COLO668 (cell line): ENCODE measurements at regions not wholly inside any gene's neighbourhood (a gene's known extent, or its start where the extent isn't known, plus 50 kb on each side); places are given as distances from the start of the nearest gene placed in this dataset.
"Not testable (repeated sequence)": the region's sequence is repeated elsewhere in the genome, so short reads cannot be mapped to it uniquely, and the experiment has no call there.

Experiments used
- DNase-seq: peaks from one replicate; lab custom pipeline; 2025; ENCODE audit not compliant: unreplicated experiment; lab: John Stamatoyannopoulos, UW

DNA sequence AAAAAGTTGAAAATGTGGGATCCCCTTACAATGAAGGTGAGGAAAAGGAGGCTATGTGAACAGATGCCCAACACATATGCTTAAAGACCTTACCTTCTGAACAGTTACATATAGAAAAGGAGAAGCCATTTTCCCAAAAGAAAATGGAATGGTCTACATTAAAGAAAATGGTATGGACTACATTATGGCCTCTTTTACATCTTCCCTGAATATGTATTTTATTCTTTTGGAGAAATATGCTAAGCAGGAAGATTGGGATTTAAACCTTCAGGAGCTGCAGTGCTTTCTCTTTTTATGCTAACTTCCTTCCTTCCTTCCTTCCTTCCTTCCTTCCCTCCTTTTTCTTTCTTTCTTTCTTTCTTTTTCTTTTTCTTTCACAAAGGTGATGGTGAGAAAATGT is 155.4 kb downstream of the SEC23IP start:
- no peak for DNase-seq

DNA sequence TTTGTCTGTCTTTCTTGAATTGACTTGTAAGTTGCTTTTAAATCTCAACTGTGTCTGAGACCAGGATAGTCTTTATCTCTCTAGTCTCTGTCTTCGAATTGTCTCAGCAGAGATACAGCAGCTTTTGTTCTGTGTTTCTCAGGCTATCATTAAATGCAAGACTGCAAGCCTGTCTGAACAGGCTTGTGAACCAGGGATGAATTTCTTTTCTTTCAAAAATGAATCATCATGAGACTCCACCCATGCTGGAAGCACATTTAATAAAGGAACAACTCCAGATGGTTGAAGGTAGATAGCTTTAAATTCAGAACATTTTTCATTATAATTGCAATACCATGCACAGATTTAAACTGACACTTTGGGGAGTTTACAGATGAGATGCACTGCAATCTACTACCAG is 155.9 kb downstream of the SEC23IP start:
- DNase-seq = no peak

DNA sequence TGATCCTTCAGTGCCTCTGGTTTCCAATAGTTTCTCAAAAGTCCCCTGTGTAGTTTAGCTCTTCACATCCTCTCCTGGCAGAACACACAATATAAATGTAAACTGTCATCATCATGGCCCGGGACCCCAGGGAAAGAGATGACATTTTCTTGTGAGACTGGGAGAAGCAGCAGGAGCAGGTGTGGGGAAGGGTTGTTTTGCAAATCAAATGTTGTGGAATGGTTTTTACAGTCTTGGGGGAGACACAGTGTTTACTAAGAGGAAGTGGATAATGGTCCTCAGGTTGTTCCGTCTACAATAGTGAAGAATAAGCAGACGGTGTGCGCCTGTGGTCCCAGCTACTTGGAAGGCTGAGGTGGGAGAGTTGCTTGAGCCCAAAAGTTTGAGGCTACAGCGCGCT is 159.1 kb downstream of the SEC23IP start:
- no peak for DNase-seq

DNA sequence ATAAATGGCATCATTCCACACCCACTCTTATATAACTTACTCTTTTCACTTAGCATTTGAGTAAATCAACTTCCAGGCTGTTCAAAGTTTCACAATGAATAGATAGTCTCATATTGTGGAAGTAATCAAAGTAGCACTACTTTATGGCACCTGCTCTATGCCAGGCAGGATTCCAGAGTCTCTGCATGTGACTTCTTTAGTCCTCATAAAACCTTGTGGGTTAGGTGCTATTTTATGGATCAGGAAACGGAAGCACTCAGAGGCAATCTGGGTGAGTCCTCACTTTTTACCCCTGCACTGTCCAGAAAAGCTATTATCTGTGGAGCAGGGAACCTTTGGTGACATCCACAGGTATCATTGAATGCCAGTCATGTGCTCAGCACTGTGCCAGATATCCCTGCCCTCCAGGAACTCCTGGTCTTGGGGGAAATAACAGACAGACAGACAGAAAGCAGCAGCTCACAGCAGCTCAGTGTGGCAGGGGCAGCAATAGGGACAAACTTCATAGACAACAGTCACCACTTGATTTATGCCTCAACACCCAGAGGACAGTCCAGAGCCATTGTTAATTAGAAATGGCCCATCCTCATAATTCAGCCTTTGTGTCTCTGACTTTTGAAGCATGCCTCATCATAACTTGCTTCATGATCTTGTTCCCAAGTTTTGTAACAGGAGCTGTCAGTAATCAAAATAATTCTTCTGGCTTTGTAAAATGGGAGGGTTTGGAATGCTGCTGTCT is 160.6 kb downstream of the SEC23IP start:
- DNase-seq = no peak

DNA sequence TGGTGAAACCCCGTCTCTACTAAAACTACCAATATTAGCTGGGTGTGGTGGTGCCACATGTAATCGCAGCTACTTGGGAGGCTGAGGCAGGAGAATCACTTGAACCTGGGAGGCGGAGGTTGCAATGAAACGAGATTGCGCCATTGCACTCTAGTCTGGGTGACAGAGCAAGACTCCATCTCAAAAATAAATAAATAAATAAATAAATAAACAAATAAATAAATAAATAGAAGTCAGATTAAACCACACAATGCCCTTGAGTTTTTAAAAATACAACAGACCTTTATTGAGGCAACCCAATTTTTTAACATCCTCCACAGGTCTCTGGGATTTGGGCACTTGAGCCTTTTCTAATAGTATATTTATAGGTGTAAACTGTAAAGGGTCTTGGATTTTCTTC is 167.3 kb downstream of the SEC23IP start:
- DNase-seq = not testable (repeated sequence)

DNA sequence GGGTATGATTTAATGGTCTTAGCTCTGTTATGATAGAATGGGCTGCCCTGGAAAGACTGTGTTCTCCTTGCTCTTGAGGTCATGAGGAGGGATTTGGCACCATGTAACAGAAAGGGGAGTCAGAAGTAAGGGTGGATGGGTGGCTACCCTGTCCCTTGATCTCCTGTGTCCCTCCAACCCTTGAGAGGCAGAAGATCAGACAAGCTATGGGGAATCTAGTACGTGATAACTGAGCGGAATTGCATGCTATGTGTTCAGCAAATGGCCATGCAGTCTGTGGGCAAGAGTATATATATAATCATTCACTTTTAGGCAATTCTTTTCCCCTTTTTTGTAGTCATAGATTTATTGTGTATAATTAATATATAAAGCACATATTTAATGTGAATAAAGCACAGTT is 174.9 kb downstream of the SEC23IP start:
- no peak for DNase-seq

DNA sequence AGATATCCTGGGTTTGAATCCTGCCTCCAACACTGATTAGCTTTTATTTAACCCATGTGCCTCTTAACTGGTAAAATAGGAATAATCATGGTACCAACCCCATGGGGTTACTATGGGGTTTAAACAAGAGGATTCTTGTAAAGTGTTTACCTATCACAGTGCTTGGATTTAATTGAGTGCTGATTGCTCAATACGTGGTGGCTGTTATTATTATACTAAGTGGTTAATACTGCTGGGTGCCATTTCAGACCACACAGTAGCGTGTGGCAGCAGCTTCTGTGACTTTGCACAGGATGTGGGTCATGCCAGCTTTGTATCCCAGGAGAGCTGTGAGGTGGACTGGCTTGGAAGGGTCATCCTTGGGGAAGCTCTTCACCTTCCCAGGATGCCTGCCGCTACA is 177.2 kb downstream of the SEC23IP start:
- DNase-seq = no peak

DNA sequence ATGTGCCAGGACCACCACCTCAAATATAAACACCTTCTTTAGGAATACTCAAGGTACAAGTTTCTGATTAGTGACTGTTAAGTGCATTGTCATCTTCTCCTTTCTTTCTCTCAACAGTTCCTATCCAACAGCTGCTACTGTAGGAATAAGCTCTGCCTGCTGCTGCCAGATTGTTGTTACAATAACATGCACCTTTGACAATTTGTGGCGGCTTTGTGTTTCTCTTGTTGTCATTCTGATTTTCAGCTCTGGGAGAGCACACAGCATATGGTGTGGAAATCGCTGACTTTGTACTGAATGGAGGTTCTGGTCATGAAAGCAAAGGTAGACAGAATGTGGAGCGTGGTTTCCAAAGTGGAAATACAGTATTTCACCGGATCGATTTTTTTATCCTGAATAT is 182.8 kb downstream of the SEC23IP start:
- no peak for DNase-seq

DNA sequence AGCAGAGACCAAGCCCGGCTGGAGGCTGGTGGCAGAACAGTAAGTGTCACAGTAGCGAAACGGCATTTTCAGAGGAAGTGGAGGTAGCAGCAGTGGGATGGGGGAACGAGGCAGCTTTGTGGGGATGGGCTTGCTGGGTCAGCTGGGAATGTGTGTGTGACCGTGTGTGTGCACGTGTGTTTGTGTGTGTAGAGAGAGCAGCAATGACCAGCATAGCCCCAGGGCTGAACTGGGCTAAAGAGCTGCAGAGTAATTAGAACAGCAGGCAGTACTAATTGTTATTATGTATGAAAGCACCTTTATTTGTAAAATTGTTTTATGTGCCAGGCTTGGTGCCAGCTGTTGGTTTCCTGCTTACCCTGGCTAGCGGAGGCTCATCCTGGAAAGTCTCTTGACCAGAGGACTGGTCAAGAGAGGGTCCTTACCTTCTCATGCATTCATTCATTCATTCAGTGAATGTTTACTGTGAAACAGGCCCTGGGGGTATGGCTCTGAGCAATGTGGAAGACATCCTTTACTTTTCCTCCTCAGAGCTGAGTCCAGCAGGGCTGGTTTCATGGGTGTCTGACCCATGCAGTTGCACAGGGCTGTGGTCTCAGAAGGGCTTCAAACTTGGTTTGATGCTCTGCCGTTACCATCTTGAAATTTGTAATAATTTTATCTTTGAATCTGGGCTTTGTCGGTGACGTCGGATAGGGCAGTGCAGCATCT is 184.6 kb downstream of the SEC23IP start:
- DNase-seq = no peak

DNA sequence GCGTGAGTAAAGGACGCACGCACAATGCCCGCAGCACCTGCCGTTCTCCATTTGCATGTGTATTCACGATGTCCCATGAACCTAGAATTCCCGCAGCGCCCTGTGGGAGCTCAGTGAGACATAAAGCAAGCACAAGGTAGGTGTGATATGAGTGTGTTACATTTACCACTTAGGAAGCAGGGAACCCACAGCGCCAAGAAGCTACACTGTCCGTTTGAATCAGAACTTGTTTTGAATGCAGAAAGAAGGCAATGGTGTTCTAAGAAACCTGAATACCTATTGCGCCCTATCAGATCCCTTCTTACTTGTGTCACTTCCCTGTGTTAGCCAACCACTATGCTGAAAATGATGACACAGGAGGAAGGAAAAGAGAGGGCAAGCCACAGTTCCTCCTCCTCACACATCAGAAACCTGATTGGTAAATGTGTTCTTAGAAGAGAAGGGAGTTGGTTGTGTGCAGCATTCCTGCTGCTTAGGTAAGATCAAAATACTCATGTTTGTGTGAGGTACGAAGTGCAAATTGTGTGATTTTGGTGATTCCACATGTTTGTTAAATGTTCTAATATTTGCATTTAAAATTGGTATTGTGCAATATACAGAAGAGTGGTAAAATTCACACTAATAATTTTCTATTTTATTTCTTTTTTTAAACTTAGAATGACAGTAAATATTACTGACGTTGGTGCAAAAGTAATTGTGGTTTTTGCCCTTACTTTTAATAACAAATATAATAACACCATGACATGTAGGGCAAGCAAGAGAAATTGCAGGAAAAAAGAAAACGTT is 185.4 kb downstream of the SEC23IP start:
- no peak for DNase-seq

DNA sequence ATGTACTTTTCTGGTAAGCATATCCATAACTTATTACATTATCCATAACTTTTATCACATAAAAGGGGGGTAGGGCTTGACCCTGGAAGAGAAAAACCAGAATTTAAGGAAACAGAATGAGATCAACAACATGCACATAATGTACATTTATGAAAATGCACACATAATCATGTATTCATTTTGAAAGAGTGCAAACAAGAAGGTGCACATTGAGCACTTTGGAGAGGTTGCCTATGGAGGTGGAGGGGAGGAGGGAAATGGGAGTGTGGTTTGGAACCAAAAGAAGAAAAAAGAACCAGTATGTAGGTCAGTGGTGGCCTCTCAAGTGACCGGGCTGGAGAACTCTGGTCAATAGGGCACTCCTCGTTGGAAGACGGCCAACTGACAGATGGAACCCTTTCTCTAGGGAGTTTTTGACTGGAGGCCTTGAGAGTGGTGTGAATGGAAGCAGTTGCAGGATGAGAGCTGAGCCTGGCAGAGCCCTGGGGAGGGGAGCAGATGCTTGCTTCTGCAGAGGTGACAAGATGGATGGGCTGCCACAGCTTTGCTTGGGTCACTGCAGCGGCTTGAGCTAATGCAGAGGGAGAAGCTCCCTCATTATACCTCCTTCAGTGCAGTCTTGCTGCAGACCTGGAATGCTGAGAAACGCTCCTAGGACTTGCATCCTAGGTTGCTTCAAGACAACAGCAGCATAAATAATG is 192.7 kb downstream of the SEC23IP start:
- DNase-seq = no peak

DNA sequence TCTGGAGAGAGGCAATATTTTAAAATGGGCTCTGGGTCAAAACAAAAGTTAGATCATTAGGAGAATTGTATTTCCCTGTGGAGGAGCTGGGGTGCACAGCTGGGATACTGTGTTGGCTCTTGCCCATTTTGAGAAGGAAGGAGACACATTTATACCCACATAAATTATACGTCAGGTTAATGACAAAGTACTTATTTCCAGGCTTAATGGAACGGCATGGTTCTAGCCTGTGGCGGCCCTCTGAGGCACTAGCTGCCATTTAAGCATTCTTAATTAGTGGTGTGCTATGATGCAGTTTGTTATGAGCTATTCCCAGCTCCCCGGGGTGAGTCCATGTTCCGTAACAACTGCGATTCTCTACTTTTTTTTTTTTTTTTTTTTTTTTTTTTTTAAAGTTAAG is 193.5 kb downstream of the SEC23IP start:
- no peak for DNase-seq

DNA sequence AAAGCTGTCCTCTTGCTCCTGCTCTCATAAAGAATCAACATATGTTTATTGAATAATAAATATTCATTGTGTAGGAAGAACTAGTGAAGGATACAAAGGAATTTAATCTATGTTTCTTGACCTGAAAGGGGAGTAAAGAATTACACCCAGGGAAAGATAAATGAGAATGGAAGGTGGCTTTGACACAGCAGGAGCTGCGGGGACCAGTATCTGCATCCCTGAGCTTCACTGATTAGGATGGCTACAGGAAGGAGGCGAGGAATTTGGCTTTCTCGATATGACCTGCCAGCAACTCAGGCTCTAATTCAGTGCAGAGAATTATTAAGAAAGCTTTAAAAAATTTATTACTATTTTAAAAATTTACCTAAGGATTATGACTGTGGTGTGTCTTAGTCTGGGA is 194.6 kb downstream of the SEC23IP start:
- no peak for DNase-seq

DNA sequence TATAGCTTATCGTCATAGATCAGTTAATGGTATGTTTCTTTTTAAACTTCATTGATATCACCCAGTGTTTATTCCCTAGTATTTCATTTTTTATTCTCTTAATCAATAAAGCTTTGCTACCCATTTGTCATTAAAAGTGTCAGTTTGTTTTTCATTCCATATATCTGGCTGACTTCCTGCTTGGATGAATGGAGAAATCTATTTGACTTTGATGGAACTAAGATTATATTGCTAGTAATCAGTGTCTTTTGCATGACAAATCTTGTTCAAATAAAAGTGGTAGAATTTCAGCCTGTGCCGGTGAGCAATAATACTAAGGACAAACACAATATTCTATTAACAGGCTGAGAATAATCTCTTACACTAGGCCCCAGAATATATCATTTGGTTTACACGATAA is 203.3 kb downstream of the SEC23IP start:
- DNase-seq = no peak

DNA sequence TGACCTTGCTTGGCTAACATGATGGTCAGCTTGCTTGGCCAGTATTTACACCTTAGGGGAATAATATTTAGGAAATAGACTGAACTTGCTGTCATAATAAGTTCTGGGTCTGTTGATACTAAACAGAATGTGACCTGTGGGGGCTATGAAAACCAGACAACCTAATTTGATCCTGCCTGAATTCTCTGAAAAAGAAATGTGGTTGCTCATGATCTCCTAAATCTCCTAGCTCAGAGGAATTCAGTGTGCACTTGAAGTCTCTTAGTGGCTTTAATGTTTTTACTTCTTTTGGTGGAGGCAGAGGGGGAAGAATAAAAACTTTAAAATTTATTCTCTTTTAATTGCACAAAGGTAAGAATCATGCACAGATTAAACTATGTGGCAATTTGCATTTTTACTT is 205.2 kb downstream of the SEC23IP start:
- no peak for DNase-seq

DNA sequence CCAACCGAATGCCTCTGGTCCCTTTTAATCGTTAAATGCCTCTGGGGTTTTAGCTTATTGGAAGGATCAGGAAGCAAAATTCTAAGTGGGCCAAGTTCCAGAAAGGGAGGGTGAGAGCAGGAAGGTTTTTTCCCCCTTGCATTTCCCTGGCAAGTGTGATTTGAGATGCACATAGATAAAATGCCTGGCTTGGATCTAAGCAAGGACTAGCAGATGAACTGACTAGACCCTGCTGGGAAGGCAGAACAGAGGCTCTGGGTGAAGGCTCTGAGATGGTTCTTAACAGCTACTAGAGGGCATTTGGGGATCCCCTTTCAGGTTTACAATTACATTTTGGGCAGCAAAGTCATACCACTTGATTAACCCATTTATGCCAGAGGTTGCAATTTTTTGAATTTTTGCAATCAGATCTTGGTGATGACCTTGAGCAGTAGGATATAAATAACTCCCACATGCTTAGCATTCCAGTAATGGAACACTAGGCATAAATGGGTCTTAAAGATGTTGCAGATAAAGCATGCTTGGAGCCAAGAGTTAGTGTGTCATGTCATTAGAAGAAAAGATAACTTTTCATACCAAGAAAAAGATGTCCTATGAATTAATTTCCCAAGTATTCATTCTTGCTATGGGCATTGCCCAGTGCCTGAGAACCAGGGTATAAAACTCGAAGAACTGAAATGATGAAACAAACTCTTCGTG is 205.9 kb downstream of the SEC23IP start:
- DNase-seq = no peak

DNA sequence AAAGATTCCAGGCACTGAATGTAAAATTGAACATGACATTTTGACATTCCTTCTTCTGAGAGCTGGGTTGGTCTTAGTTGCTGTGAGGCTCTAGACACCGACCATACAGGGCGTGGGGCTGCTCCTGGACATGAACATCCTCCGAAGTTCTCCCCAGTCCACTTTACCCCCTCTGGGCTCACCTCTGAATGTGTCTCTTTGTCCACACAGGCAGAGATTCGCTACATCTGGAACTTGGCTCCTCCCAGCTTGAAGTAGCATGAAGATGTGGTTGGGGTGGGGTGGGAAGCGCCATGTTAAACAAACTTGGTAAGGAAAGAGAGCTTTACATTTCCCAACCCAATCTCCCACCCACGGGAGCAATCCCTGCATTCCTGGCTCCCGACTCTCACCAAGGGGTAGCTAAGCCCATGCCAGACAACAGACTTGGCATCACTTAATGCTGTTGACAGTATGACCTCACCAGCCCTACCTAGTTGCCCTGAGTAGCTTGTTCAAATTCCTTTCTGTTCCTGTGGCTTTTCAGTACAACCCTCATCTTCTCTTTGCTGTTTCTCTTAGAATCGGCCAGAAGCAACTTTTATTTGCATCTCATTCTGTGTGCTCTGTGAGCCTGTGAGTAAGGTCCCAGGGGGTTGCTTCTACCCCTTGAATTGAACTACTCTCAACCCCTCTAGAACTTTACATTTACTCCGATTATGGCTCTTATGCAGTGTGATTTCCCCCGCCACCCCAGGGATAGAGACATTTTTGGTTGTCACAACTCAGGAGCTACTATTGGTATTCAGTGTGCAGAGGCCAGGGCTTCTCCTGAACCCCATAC is 211.4 kb downstream of the SEC23IP start:
- DNase-seq = no peak

DNA sequence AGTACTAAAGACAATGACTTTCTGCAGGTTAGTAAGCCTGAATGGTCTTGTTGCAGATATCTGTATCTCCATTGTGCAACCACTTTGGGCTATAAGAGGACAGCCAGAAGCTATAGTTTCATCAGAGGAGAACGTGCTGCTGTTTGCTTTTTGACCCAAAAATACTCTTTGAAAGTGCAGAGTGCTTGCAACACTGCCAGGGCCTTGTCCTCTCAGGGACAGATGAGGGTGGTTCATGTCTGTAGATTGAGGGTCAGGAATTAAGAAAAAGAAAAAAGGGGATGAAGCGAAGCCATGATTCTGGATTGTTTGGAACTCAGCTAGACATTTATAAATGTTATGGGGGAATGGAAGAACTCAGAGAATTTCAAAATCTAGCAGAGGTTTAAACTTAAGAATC is 212.5 kb downstream of the SEC23IP start:
- DNase-seq = no peak

DNA sequence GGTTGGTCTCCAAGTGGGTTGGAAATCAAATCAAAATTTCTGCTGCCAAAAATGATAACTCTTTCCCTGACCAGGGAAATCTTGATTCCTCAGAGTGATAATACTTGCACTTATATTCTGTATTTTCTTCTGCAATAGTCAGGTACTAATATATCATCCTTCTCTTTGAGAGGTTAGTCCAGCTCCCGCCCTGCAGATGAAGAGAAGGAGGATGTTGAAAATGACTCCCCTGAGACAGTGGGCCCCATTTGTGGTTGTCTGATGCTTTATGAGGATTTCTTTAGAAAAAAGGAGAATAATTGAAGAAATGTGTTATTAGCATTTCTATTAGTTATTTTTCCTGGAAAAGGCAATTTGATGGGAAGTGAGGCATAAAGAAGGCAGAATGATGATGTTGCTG is 213.0 kb downstream of the SEC23IP start:
- DNase-seq = no peak

DNA sequence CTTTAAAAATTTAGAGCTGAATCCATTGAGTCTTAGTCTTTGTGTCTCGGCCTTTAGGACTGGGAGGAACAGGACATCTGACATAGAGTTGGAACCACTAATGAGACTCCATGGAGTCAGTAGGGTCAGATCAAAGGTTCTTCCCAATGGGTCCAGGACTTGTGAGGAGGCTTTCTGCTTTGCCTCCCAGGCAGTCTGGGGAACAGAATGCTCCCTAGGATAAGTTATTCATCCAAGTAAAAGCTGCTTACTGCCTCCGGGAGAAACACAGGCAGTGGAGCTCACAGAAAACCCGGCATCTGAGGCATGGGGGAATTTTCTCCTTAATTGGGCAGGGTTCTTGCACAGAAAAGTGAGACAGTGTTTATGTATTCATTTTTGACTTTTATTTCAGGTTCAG is 216.4 kb downstream of the SEC23IP start:
- no peak for DNase-seq
